Sigmoid colon (tissue), 4 donors: ENCODE measurements at regions not wholly inside any gene's neighbourhood (a gene's known extent, or its start where the extent isn't known, plus 50 kb on each side); places are given as distances from the start of the nearest gene placed in this dataset.

Experiments used
- EP300 ChIP-seq, 4 donors: sonication (generic); formaldehyde crosslinking; IDR thresholded peaks; one replicate each; pipeline ENCODE4 v1.6.1; 2017; ENCODE audit warnings: antibody characterized with exemption in 4 of 4
- POLR2A ChIP-seq, 2 donors: fragments of 450-650 bp; IDR thresholded peaks; one replicate each; pipeline ENCODE4 v1.6.1; 2016; ENCODE audit warnings: antibody characterized with exemption in 2 of 2, mild to moderate bottlenecking in 2 of 2, moderate library complexity in 2 of 2

- TF ChIP-seq EP300 (IDR thresholded peaks at IDR 0.05) (no peak), POLR2A (IDR thresholded peaks at IDR 0.05) (no peak)
Measured at GRCh38 chr10:131636116-131636515, 264.7 kb upstream of the PPP2R2D start.
